ENCODE measurements at regions not wholly inside any gene's neighbourhood (a gene's known extent, or its start where the extent isn't known, plus 50 kb on each side); places are given as distances from the start of the nearest gene placed in this dataset.

- no peak for TF ChIP-seq PAX5 (IDR thresholded peaks at IDR 0.05; ENCODE audit: insufficient read depth, low read length, severe bottlenecking)
- no peak for TF ChIP-seq POLR2AphosphoS5 (IDR thresholded peaks at IDR 0.05; ENCODE audit: low read depth, low read length)
- TF ChIP-seq POU2F2 (IDR thresholded peaks at IDR 0.05; ENCODE audit: low read depth, low read length): no peak
- no peak for FAIRE-seq
- DNase-seq (ENCODE audit: insufficient read length, low spot score): no peak
These were observed 168.5 kb upstream of the LDB2 start for GRCh38 chr4:17066972-17067371.

GRCh38 chr4:17066236-17066635, 167.8 kb upstream of the LDB2 start:
- DNase-seq (ENCODE audit: insufficient read length, low spot score) (no peak), FAIRE-seq (no peak)
- TF ChIP-seq SPI1 (IDR thresholded peaks at IDR 0.05; ENCODE audit: low read depth, low read length) (no peak), PAX5 (IDR thresholded peaks at IDR 0.05; ENCODE audit: insufficient read depth, low read length, severe bottlenecking) (no peak), POLR2AphosphoS5 (IDR thresholded peaks at IDR 0.05; ENCODE audit: low read depth, low read length) (no peak), TAF1 (IDR thresholded peaks at IDR 0.05; ENCODE audit: low read depth, low read length) (no peak), POU2F2 (IDR thresholded peaks at IDR 0.05; ENCODE audit: low read depth, low read length) (no peak), POLR2A (IDR thresholded peaks at IDR 0.05; ENCODE audit: low read depth, low read length) (no peak)

GRCh38 chr4:17065821-17066220, 167.4 kb upstream of the LDB2 start:
- FAIRE-seq: no peak
- TF ChIP-seq PAX5 (IDR thresholded peaks at IDR 0.05; ENCODE audit: insufficient read depth, low read length, severe bottlenecking): no peak
- TF ChIP-seq POLR2AphosphoS5 (IDR thresholded peaks at IDR 0.05; ENCODE audit: low read depth, low read length): no peak
- no peak for TF ChIP-seq TAF1 (IDR thresholded peaks at IDR 0.05; ENCODE audit: low read depth, low read length)
- TF ChIP-seq SPI1 (IDR thresholded peaks at IDR 0.05; ENCODE audit: low read depth, low read length): no peak
- no peak for TF ChIP-seq POU2F2 (IDR thresholded peaks at IDR 0.05; ENCODE audit: low read depth, low read length)
- TF ChIP-seq POLR2A (IDR thresholded peaks at IDR 0.05; ENCODE audit: low read depth, low read length): no peak
- no peak for DNase-seq (ENCODE audit: insufficient read length, low spot score)

GRCh38 chr4:17064959-17065358, 166.5 kb upstream of the LDB2 start:
- DNase-seq (ENCODE audit: insufficient read length, low spot score): no peak
- TF ChIP-seq TAF1 (IDR thresholded peaks at IDR 0.05; ENCODE audit: low read depth, low read length) (no peak), PAX5 (IDR thresholded peaks at IDR 0.05; ENCODE audit: insufficient read depth, low read length, severe bottlenecking) (no peak), POLR2A (IDR thresholded peaks at IDR 0.05; ENCODE audit: low read depth, low read length) (no peak), POLR2AphosphoS5 (IDR thresholded peaks at IDR 0.05; ENCODE audit: low read depth, low read length) (no peak), POU2F2 (IDR thresholded peaks at IDR 0.05; ENCODE audit: low read depth, low read length) (no peak), SPI1 (IDR thresholded peaks at IDR 0.05; ENCODE audit: low read depth, low read length) (no peak)

GRCh38 chr4:17063888-17064287, 165.4 kb upstream of the LDB2 start:
- no peak for TF ChIP-seq POU2F2 (IDR thresholded peaks at IDR 0.05; ENCODE audit: low read depth, low read length)
- TF ChIP-seq POLR2A (IDR thresholded peaks at IDR 0.05; ENCODE audit: low read depth, low read length): no peak
- TF ChIP-seq SPI1 (IDR thresholded peaks at IDR 0.05; ENCODE audit: low read depth, low read length): no peak
- TF ChIP-seq POLR2AphosphoS5 (IDR thresholded peaks at IDR 0.05; ENCODE audit: low read depth, low read length): no peak
- TF ChIP-seq PAX5 (IDR thresholded peaks at IDR 0.05; ENCODE audit: insufficient read depth, low read length, severe bottlenecking): no peak
- TF ChIP-seq TAF1 (IDR thresholded peaks at IDR 0.05; ENCODE audit: low read depth, low read length): no peak
- DNase-seq (ENCODE audit: insufficient read length, low spot score): no peak
- FAIRE-seq: no peak

More at GRCh38 chr4:17064959-17065358, 166.5 kb upstream of the LDB2 start:
- no peak for FAIRE-seq

- DNase-seq (ENCODE audit: insufficient read length, low spot score) (no peak), FAIRE-seq (no peak)
- TF ChIP-seq POU2F2 (IDR thresholded peaks at IDR 0.05; ENCODE audit: low read depth, low read length) (no peak), POLR2A (IDR thresholded peaks at IDR 0.05; ENCODE audit: low read depth, low read length) (no peak), PAX5 (IDR thresholded peaks at IDR 0.05; ENCODE audit: insufficient read depth, low read length, severe bottlenecking) (no peak), SPI1 (IDR thresholded peaks at IDR 0.05; ENCODE audit: low read depth, low read length) (no peak), POLR2AphosphoS5 (IDR thresholded peaks at IDR 0.05; ENCODE audit: low read depth, low read length) (no peak), TAF1 (IDR thresholded peaks at IDR 0.05; ENCODE audit: low read depth, low read length) (no peak)
These were observed 161.8 kb upstream of the LDB2 start for GRCh38 chr4:17060230-17060629.

GRCh38 chr4:17058916-17059741, 160.7 kb upstream of the LDB2 start:
- FAIRE-seq (no peak), DNase-seq (ENCODE audit: insufficient read length, low spot score) (no peak)
- no peak for TF ChIP-seq PAX5 (IDR thresholded peaks at IDR 0.05; ENCODE audit: insufficient read depth, low read length, severe bottlenecking)
- no peak for TF ChIP-seq POLR2A (IDR thresholded peaks at IDR 0.05; ENCODE audit: low read depth, low read length)
- no peak for TF ChIP-seq POU2F2 (IDR thresholded peaks at IDR 0.05; ENCODE audit: low read depth, low read length)
- no peak for TF ChIP-seq TAF1 (IDR thresholded peaks at IDR 0.05; ENCODE audit: low read depth, low read length)
- no peak for TF ChIP-seq POLR2AphosphoS5 (IDR thresholded peaks at IDR 0.05; ENCODE audit: low read depth, low read length)
- TF ChIP-seq SPI1 (IDR thresholded peaks at IDR 0.05; ENCODE audit: low read depth, low read length): no peak

GRCh38 chr4:17058536-17058915, 160.1 kb upstream of the LDB2 start:
- FAIRE-seq (no peak), DNase-seq (ENCODE audit: insufficient read length, low spot score) (no peak)
- TF ChIP-seq TAF1 (IDR thresholded peaks at IDR 0.05; ENCODE audit: low read depth, low read length) (no peak), POLR2AphosphoS5 (IDR thresholded peaks at IDR 0.05; ENCODE audit: low read depth, low read length) (no peak)

- TF ChIP-seq SPI1 (IDR thresholded peaks at IDR 0.05; ENCODE audit: low read depth, low read length): no peak
- FAIRE-seq: no peak
- no peak for DNase-seq (ENCODE audit: insufficient read length, low spot score)
These were observed 158.6 kb upstream of the LDB2 start for GRCh38 chr4:17057035-17057434.

- DNase-seq (ENCODE audit: insufficient read length, low spot score) (no peak), FAIRE-seq (no peak)
- TF ChIP-seq TAF1 (IDR thresholded peaks at IDR 0.05; ENCODE audit: low read depth, low read length): no peak
- no peak for TF ChIP-seq POLR2A (IDR thresholded peaks at IDR 0.05; ENCODE audit: low read depth, low read length)
- no peak for TF ChIP-seq POLR2AphosphoS5 (IDR thresholded peaks at IDR 0.05; ENCODE audit: low read depth, low read length)
- no peak for TF ChIP-seq SPI1 (IDR thresholded peaks at IDR 0.05; ENCODE audit: low read depth, low read length)
- no peak for TF ChIP-seq POU2F2 (IDR thresholded peaks at IDR 0.05; ENCODE audit: low read depth, low read length)
- no peak for TF ChIP-seq PAX5 (IDR thresholded peaks at IDR 0.05; ENCODE audit: insufficient read depth, low read length, severe bottlenecking)
These were observed 157.3 kb upstream of the LDB2 start for GRCh38 chr4:17055788-17056187.
